HK-2 (cell line): ENCODE measurements at regions not wholly inside any gene's neighbourhood (a gene's known extent, or its start where the extent isn't known, plus 50 kb on each side); places are given as distances from the start of the nearest gene placed in this dataset.

Experiments used
- DNase-seq: peaks from one replicate; pipeline ENCODE4 v3.0.0-alpha.2; 2018; ENCODE audit not compliant: unreplicated experiment

- no peak for DNase-seq
These were observed 193.5 kb upstream of the PCDH17 start for GRCh38 chr13:57438072-57438471.

GRCh38 chr13:57443494-57443893 lies 188.1 kb upstream of the PCDH17 start:
- DNase-seq, result no peak

GRCh38 chr13:57450356-57450755 lies 181.2 kb upstream of the PCDH17 start:
- DNase-seq, result no peak

GRCh38 chr13:57452228-57452627 lies 179.3 kb upstream of the PCDH17 start:
- DNase-seq, result no peak

- no peak for DNase-seq
These were observed 161.1 kb upstream of the PCDH17 start for GRCh38 chr13:57470491-57470890.

GRCh38 chr13:57491318-57491717 lies 140.2 kb upstream of the PCDH17 start:
- no peak for DNase-seq

- no peak for DNase-seq
These were observed 123.6 kb upstream of the PCDH17 start for GRCh38 chr13:57507752-57508463.

GRCh38 chr13:57511603-57512002 lies 119.9 kb upstream of the PCDH17 start:
- DNase-seq, result no peak

- no peak for DNase-seq
These were observed 104.3 kb upstream of the PCDH17 start for GRCh38 chr13:57527114-57527735.

GRCh38 chr13:57531256-57531655 lies 100.3 kb upstream of the PCDH17 start:
- DNase-seq, result no peak

GRCh38 chr13:57546942-57547341 lies 84.6 kb upstream of the PCDH17 start:
- no peak for DNase-seq

- DNase-seq, result no peak
These were observed 79.1 kb upstream of the PCDH17 start for GRCh38 chr13:57552437-57552836.

GRCh38 chr13:57553932-57554331 lies 77.6 kb upstream of the PCDH17 start:
- no peak for DNase-seq

- no peak for DNase-seq
These were observed 73.5 kb upstream of the PCDH17 start for GRCh38 chr13:57558051-57558467.

- no peak for DNase-seq
These were observed 62.7 kb upstream of the PCDH17 start for GRCh38 chr13:57568865-57569264.

GRCh38 chr13:57569986-57570385 lies 61.6 kb upstream of the PCDH17 start:
- DNase-seq, result no peak
